PFSK-1 (cell line): ENCODE measurements at regions not wholly inside any gene's neighbourhood (a gene's known extent, or its start where the extent isn't known, plus 50 kb on each side); places are given as distances from the start of the nearest gene placed in this dataset.

Experiments
- FOXP2 ChIP-seq: optimal IDR thresholded peaks from 2 replicates; pipeline ENCODE3; 2011; ENCODE audit warnings: borderline replicate concordance, control low read depth, inconsistent platforms; ENCODE audit not compliant: insufficient read depth; ENCODE audit errors: extremely low read length, extremely low read depth
- POLR2AphosphoS5 ChIP-seq: IDR thresholded peaks from 2 replicates; pipeline ENCODE4 v1.6.1; 2012; ENCODE audit warnings: low read depth, mild to moderate bottlenecking, control low read depth, low read length, moderate library complexity
- REST ChIP-seq, 2 experiments: IDR thresholded peaks; 2 replicates each; pipeline versions ENCODE4 v1.6.1 to v1.8.0; 2011 to 2012; ENCODE audit warnings: low read depth in 2 of 2, low read length in 2 of 2, control low read depth in 1 of 2, inconsistent platforms in 1 of 2, mild to moderate bottlenecking in 1 of 2, moderate library complexity in 1 of 2; ENCODE audit not compliant: insufficient read depth in 1 of 2
- SIN3A ChIP-seq: IDR thresholded peaks from 2 replicates; pipeline ENCODE4 v1.6.1; 2012; ENCODE audit warnings: mild to moderate bottlenecking, low read length, moderate library complexity, borderline replicate concordance; ENCODE audit not compliant: insufficient read depth
- TAF1 ChIP-seq: IDR thresholded peaks from 2 replicates; pipeline ENCODE4 v1.6.1; 2012; ENCODE audit warnings: low read length, control low read depth, borderline replicate concordance; ENCODE audit not compliant: insufficient read depth

- TF ChIP-seq POLR2AphosphoS5: no peak
- TF ChIP-seq TAF1: no peak
- no peak for TF ChIP-seq SIN3A
- TF ChIP-seq REST (IDR thresholded peaks at IDR 0.05; ENCODE audit: insufficient read depth in 1 of 2, low read depth in 2 of 2, low read length in 2 of 2): no peak
- no peak for TF ChIP-seq FOXP2
These were observed 88.8 kb upstream of the ENPP6 start for GRCh38 chr4:184306470-184306869.
